HT1080 (cell line): ENCODE measurements at regions not wholly inside any gene's neighbourhood (a gene's known extent, or its start where the extent isn't known, plus 50 kb on each side); places are given as distances from the start of the nearest gene placed in this dataset.

Experiments
- DNase-seq: peaks from one replicate; pipeline ENCODE4 v3.0.0-alpha.2; 2015; ENCODE audit warnings: low read depth

- DNase-seq, result peak; percentile 15
Observed at GRCh38 chr9:82302968-82303655, 314.5 kb downstream of the SPATA31D1 start.

- no peak for DNase-seq
Observed at GRCh38 chr9:82308836-82309235, 320.3 kb downstream of the SPATA31D1 start.

- DNase-seq, result no peak
Observed at GRCh38 chr9:82313697-82314096, 325.1 kb downstream of the SPATA31D1 start.

GRCh38 chr9:82320566-82320965, 332.0 kb downstream of the SPATA31D1 start:
- DNase-seq, result no peak

GRCh38 chr9:82325907-82326306, 337.3 kb downstream of the SPATA31D1 start:
- DNase-seq, result no peak

GRCh38 chr9:82327641-82328040, 339.1 kb downstream of the SPATA31D1 start:
- DNase-seq, result no peak

- no peak for DNase-seq
Observed at GRCh38 chr9:82331079-82331478, 342.5 kb downstream of the SPATA31D1 start.

- DNase-seq, result peak; percentile 79
Observed at GRCh38 chr9:82332018-82332773, 343.6 kb downstream of the SPATA31D1 start.

- DNase-seq, result peak; percentile 30
Observed at GRCh38 chr9:82332774-82333152, 344.2 kb downstream of the SPATA31D1 start.

- DNase-seq, result peak; percentile 40
Observed at GRCh38 chr9:82333671-82334070, 345.1 kb downstream of the SPATA31D1 start.

GRCh38 chr9:82334286-82334685, 345.7 kb downstream of the SPATA31D1 start:
- DNase-seq, result no peak

GRCh38 chr9:82337351-82337750, 348.8 kb downstream of the SPATA31D1 start:
- no peak for DNase-seq

- DNase-seq, result no peak
Observed at GRCh38 chr9:82342046-82342445, 353.5 kb downstream of the SPATA31D1 start.

GRCh38 chr9:82346040-82346439, 357.5 kb downstream of the SPATA31D1 start:
- no peak for DNase-seq

- no peak for DNase-seq
Observed at GRCh38 chr9:82353631-82354278, 365.2 kb downstream of the SPATA31D1 start.

- DNase-seq, result peak; percentile 94
Observed at GRCh38 chr9:82354279-82354659, 365.7 kb downstream of the SPATA31D1 start.

- DNase-seq, result no peak
Observed at GRCh38 chr9:82356131-82356530, 367.6 kb downstream of the SPATA31D1 start.

- no peak for DNase-seq
Observed at GRCh38 chr9:82356871-82357270, 368.3 kb downstream of the SPATA31D1 start.

GRCh38 chr9:82363198-82363597, 374.6 kb downstream of the SPATA31D1 start:
- DNase-seq, result no peak

- no peak for DNase-seq
Observed at GRCh38 chr9:82363682-82364081, 375.1 kb downstream of the SPATA31D1 start.

GRCh38 chr9:82367016-82367415, 378.4 kb downstream of the SPATA31D1 start:
- DNase-seq, result no peak

- no peak for DNase-seq
Observed at GRCh38 chr9:82367929-82368328, 379.4 kb downstream of the SPATA31D1 start.
